Chondrocyte (in vitro differentiated cells): ENCODE measurements at regions not wholly inside any gene's neighbourhood (a gene's known extent, or its start where the extent isn't known, plus 50 kb on each side); places are given as distances from the start of the nearest gene placed in this dataset.

Experiments used
- DNase-seq: peaks from one replicate; pipeline ENCODE4 v3.0.0; 2021; ENCODE audit warnings: mixed read lengths, low spot score
- H3K27ac Mint-ChIP-seq: one replicate; pipeline ENCODE4 v1.8.0; 2021; ENCODE audit warnings: mild to moderate bottlenecking, moderate library complexity, mixed read lengths; ENCODE audit not compliant: unreplicated experiment
- H3K27me3 Mint-ChIP-seq: 2 replicates; pipeline ENCODE4 v1.8.0; 2021; ENCODE audit warnings: low read depth, mixed read lengths
- H3K36me3 Mint-ChIP-seq: 2 replicates; pipeline ENCODE4 v1.8.0; 2021; ENCODE audit warnings: low read depth, mixed read lengths
- H3K4me1 Mint-ChIP-seq: 2 replicates; pipeline ENCODE4 v1.8.0; 2021; ENCODE audit warnings: low read depth, mild to moderate bottlenecking, mixed read lengths
- H3K4me3 Mint-ChIP-seq: one replicate; pipeline ENCODE4 v1.8.0; 2021; ENCODE audit warnings: mild to moderate bottlenecking, moderate library complexity, mixed read lengths; ENCODE audit not compliant: unreplicated experiment
- H3K9me3 Mint-ChIP-seq: 2 replicates; pipeline ENCODE4 v1.8.0; 2021; ENCODE audit warnings: low read depth, mixed read lengths
- TF ChIP-seq, protein P1 (sequence below): fragments of 200-600 bp; sonication (generic); IDR thresholded peaks from 2 replicates; pipeline ENCODE4 v1.5.0; 2021; ENCODE audit warnings: antibody characterized with exemption, mild to moderate bottlenecking, moderate library complexity

DNA sequence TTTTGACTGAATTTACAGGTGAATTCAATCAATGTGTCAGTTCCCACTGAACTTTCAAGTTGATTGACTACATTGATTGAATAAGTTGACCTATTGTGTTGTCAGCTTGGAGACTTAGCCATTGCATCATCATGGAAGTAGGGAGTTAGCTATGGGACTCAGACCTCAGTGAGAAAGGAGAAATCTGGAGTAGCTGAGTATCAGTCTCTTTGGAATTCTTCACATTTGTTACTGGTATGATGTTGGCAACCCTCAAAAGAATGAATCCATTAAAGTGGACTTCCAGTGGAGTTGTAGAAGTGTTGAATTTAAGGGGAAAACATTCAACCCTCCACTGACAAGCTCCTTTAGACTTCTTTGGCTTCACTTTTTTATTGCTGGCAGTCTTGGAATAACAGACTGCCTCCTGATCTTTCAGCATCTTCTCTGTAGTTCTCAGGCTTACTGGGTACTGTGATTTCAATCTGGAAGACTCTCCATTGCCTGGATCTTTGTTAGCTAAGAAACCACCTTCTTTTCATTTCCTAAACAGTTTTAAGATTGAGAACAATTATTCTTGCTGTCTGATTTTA is 160.3 kb upstream of the NRP1 start:
- Mint-ChIP-seq H3K27ac (no peak overlapping the region), H3K4me1 (no peaks in the 10 kb centered on the region)
- TF ChIP-seq, protein P1, sequence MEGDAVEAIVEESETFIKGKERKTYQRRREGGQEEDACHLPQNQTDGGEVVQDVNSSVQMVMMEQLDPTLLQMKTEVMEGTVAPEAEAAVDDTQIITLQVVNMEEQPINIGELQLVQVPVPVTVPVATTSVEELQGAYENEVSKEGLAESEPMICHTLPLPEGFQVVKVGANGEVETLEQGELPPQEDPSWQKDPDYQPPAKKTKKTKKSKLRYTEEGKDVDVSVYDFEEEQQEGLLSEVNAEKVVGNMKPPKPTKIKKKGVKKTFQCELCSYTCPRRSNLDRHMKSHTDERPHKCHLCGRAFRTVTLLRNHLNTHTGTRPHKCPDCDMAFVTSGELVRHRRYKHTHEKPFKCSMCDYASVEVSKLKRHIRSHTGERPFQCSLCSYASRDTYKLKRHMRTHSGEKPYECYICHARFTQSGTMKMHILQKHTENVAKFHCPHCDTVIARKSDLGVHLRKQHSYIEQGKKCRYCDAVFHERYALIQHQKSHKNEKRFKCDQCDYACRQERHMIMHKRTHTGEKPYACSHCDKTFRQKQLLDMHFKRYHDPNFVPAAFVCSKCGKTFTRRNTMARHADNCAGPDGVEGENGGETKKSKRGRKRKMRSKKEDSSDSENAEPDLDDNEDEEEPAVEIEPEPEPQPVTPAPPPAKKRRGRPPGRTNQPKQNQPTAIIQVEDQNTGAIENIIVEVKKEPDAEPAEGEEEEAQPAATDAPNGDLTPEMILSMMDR, result no peak

DNA sequence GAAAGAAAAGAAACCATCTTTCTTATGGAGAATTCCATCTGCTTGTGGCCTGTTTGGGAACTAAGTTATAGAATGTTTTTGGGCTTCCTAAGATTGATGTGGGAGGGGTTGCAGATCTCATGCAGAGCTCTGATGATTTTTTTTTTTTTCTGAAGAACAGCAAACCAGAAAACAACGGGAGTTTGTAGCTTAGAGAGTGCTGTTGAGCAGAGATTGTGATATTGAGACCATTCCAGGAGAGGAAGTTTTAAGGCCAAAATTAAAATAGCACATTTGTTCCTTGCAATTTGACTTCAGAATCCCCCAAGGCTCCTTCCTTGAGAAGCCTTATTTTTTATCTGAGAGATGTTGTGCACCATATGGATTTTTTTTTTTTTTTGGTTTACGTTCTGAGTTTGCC is 159.5 kb upstream of the NRP1 start:
- TF ChIP-seq, protein P1, result no peak
- no peak overlapping the region for H3K4me3 Mint-ChIP-seq
- H3K27ac Mint-ChIP-seq, result no peak overlapping the region

More for the DNA sequence above, 160.3 kb upstream of the NRP1 start:
- no peaks in the 10 kb centered on the region for H3K9me3 Mint-ChIP-seq
- H3K4me3 Mint-ChIP-seq, result no peak overlapping the region
- H3K36me3 Mint-ChIP-seq, result no peaks in the 10 kb centered on the region
- no peaks in the 10 kb centered on the region for H3K27me3 Mint-ChIP-seq
- no peak for DNase-seq

DNA sequence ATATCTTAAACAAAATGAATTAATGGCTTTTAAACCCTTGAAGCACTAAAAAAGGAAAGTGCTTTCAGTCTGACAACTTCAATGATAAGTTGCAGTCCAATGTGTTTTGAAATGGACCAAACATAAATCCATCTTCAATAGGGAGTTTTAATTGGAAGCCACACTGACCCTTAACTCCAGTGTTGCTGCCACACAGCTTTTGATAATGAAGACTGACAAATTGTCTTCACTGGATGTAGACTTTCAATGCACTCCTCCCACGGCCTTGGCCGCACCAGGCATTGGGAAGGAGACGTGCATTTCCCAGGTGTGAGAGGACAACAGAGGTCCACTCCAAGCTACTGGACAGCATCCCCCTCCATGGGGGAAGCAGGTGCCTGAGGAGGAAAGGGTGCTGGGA is 159.0 kb upstream of the NRP1 start:
- TF ChIP-seq, protein P1, result no peak
- Mint-ChIP-seq H3K4me1 (no peaks in the 10 kb centered on the region), H3K27ac (no peak overlapping the region), H3K27me3 (no peaks in the 10 kb centered on the region), H3K36me3 (no peaks in the 10 kb centered on the region), H3K9me3 (no peaks in the 10 kb centered on the region), H3K4me3 (no peak overlapping the region)
- no peak for DNase-seq

More for the DNA sequence above, 159.5 kb upstream of the NRP1 start:
- H3K36me3 Mint-ChIP-seq, result no peaks in the 10 kb centered on the region
- H3K9me3 Mint-ChIP-seq, result no peaks in the 10 kb centered on the region
- no peaks in the 10 kb centered on the region for H3K27me3 Mint-ChIP-seq
- no peaks in the 10 kb centered on the region for H3K4me1 Mint-ChIP-seq
- no peak for DNase-seq

DNA sequence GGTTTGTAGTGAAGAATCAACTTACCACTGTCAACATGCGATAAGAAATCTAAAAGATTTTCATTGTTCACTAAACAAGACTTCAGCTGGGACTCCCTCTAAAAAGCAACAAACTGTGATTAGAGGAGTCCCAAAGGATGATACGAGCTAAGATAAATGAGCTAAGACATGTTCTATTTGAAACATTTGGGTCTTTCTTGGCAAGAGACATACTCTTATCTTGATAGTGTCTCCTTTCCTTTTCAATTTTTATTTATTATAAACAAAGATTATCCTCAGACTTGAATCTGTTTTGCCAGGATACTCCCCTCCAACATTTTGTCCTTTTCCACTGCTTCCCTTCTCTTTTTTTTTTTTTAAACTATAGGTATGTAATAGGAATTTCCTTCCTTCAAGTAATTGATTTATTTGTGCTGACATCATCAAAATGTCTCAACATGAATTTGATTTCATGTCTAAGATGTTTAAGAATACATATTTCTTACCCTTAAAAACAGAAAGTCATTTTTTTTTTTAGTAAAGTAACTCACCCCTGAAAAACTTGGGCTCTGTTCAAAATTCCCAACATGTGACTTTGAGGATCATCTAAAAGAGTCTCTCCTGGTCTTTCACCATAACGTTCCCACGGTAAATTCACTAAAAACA is 158.4 kb upstream of the NRP1 start:
- Mint-ChIP-seq H3K9me3 (no peaks in the 10 kb centered on the region), H3K4me3 (no peak overlapping the region), H3K4me1 (no peaks in the 10 kb centered on the region), H3K27me3 (no peaks in the 10 kb centered on the region), H3K27ac (no peak overlapping the region), H3K36me3 (no peaks in the 10 kb centered on the region)
- no peak for DNase-seq
- TF ChIP-seq, protein P1, result no peak

DNA sequence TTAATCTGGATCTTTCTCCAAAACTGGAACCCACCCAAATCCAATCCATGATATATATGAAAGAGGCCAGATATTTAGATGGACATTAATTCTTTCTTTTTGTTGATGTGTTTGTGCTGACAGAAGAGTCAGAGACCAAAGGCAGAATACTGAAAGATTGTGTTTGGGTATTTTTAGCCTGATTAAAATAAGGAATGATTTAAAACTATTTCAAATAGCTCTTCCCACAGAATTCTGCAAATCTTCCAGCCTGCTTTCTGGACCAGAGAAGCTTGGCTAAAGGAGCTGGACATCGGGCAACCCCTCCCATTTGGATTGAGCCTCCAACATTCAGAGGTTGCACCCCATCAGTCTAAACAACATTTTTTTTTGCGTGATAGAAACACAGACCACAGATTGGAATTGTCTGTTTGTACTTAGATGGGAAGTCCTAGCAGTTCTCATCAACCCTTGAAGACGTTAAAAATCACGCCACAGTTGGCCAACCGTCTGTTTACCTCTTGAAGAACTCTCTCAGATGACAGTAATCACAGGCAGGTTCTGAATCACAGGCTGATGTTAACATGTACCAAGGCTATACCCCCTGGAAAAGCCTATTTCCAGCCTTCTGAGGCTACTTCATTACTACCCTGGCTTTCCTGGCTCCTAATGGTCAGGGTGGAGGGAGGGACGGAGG is 155.2 kb upstream of the NRP1 start:
- no peak overlapping the region for H3K27ac Mint-ChIP-seq
- H3K4me1 Mint-ChIP-seq, result peaks cover 16% of the 10 kb centered on the region
- DNase-seq, result no peak
- TF ChIP-seq, protein P1, result no peak
- H3K9me3 Mint-ChIP-seq, result no peaks in the 10 kb centered on the region
- H3K4me3 Mint-ChIP-seq, result no peak overlapping the region
- no peaks in the 10 kb centered on the region for H3K27me3 Mint-ChIP-seq
- no peaks in the 10 kb centered on the region for H3K36me3 Mint-ChIP-seq
